Muscle layer of duodenum (tissue), 2 donors: ENCODE measurements at regions not wholly inside any gene's neighbourhood (a gene's known extent, or its start where the extent isn't known, plus 50 kb on each side); places are given as distances from the start of the nearest gene placed in this dataset.
"Not testable (repeated sequence)": the region's sequence is repeated elsewhere in the genome, so short reads cannot be mapped to it uniquely, and the experiment has no call there.

ENCODE experiments used
- H3K27ac ChIP-seq: one replicate; pipeline ENCODE4 v1.7.0; 2013; ENCODE audit warnings: mild to moderate bottlenecking, low read length
- H3K27me3 ChIP-seq: one replicate; pipeline ENCODE4 v1.7.0; 2013; ENCODE audit warnings: low read depth, mild to moderate bottlenecking, control low read depth, low read length
- H3K36me3 ChIP-seq, 2 donors: one replicate each; pipeline ENCODE4 v1.7.0; 2013; ENCODE audit warnings: low read length in 2 of 2, control low read depth in 1 of 2, mild to moderate bottlenecking in 1 of 2; ENCODE audit not compliant: insufficient read depth in 2 of 2, control insufficient read depth in 1 of 2
- H3K4me1 ChIP-seq, 2 donors: one replicate each; pipeline ENCODE4 v1.7.0; 2013; ENCODE audit warnings: low read length in 2 of 2, mild to moderate bottlenecking in 2 of 2, control low read depth in 1 of 2, moderate library complexity in 1 of 2; ENCODE audit not compliant: insufficient read depth in 2 of 2, control insufficient read depth in 1 of 2
- H3K4me3 ChIP-seq, 2 donors: one replicate each; pipeline ENCODE4 v1.7.0; 2013; ENCODE audit warnings: low read length in 2 of 2, low read depth in 1 of 2, mild to moderate bottlenecking in 1 of 2
- H3K9me3 ChIP-seq, 2 donors: one replicate each; pipeline ENCODE4 v1.7.0; 2013; ENCODE audit warnings: low read length in 2 of 2, control low read depth in 1 of 2, mild to moderate bottlenecking in 1 of 2; ENCODE audit not compliant: control insufficient read depth in 1 of 2
- donor health status: healthy.

- H3K4me1 ChIP-seq = no peaks in the 10 kb centered on the region
- H3K27ac ChIP-seq = no peak overlapping the region
- no peaks in the 10 kb centered on the region for H3K27me3 ChIP-seq
- H3K9me3 ChIP-seq = peaks cover 3 to 15% of the 10 kb centered on the region in 2 donors
- no peak overlapping the region for H3K4me3 ChIP-seq
- H3K36me3 ChIP-seq = no peaks in the 10 kb centered on the region
These were observed 332.7 kb downstream of the PRDM9 start for GRCh38 chr5:23840083-23840482.

- Histone ChIP-seq H3K9me3 (no peaks in the 10 kb centered on the region), H3K4me1 (no peaks in the 10 kb centered on the region), H3K36me3 (no peaks in the 10 kb centered on the region), H3K4me3 (no peak overlapping the region), H3K27ac (no peak overlapping the region), H3K27me3 (no peaks in the 10 kb centered on the region)
These were observed 357.4 kb downstream of the PRDM9 start for GRCh38 chr5:23864786-23865185.

DNA sequence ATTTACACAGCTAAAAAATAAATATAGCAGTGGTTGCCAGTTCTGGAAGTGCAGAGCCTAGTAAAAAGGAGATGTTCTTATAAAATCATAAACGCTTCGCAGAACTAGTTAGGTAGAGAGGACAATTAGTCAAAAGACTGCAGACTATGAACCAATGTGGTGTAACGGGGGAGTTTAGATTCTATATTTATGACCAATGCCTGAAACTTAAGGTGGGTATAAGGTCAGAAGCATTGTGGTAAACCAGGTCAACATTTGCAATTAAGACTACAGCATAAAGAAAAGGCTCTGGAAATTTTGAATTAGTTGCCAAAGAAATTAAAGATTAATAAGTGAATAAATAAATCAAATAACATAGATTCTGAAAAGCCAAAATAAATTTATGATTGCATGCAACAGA is 370.4 kb downstream of the PRDM9 start:
- Histone ChIP-seq H3K27ac (no peak overlapping the region), H3K4me3 (no peak overlapping the region), H3K27me3 (no peaks in the 10 kb centered on the region), H3K4me1 (no peaks in the 10 kb centered on the region), H3K9me3 (no peaks in the 10 kb centered on the region), H3K36me3 (no peaks in the 10 kb centered on the region)

DNA sequence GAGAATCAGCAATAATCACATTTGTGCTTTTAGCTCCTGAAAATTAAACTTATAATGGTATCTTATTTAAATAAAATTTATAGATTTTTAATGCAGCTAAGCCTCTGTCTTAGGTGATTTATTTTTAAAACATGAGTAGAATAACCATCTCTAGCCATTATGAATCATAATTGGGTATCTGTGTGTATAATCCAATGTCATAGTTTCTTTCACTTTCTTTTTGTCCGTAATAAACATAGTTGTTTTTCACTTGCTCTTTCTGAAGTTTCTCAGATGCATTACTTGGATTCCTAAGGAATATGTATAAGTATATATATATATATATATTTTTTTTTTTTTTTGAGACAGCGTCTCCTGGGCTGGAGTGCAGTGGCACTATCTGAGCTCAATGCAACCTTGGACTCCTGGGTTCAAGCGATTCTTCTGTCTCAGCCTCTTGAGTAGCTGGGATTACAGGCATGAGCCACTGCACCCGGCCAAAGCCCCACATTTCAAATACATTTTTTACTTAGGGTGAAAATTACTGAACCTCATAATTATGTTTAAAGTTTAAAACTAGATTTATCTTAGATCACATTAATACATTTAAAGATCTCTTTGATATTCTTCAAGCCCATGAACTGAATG is 377.1 kb downstream of the PRDM9 start:
- Histone ChIP-seq H3K4me3 (no peak overlapping the region), H3K27me3 (no peaks in the 10 kb centered on the region), H3K36me3 (no peaks in the 10 kb centered on the region), H3K4me1 (no peaks in the 10 kb centered on the region), H3K27ac (no peak overlapping the region), H3K9me3 (no peaks in the 10 kb centered on the region)

DNA sequence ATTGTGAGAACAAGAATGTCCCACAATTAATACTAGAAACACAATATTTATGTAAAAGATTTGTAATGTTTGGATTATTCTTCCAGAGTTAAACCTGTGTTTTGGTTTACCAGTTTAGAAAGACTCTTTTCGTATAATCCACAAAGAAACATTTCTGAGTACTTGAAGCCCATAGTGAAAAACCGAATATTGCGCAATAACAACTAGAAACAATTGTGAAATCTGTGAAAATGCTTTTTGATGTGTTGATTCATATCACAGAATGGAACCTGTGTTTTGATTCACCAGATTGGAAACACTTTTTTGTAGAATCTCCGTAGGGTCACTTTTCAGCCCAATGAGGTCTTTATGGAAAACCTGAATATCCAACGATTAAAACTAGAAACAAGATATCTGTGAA is 386.2 kb downstream of the PRDM9 start:
- Histone ChIP-seq H3K27ac (no peak overlapping the region), H3K36me3 (no peaks in the 10 kb centered on the region), H3K9me3 (no peaks in the 10 kb centered on the region), H3K27me3 (no peaks in the 10 kb centered on the region), H3K4me1 (no peaks in the 10 kb centered on the region), H3K4me3 (no peak overlapping the region)

DNA sequence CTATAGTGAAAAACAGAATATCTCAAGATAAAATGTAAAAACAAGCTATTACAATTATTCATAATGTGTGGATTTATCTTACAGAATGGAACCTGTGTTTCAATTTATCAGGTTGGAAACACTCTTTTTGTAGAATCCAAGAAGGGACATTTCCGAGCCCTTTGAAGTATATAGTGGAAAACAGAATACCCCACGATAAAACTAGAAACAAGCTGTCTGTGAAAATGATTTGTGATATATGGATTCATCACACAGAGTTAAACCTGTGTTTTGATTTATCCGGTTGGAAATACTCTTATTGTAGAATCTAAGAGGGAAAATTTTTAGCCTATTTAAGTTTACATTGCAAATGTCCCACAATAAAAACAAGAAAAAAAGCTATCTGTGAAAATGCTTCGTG is 388.2 kb downstream of the PRDM9 start:
- H3K9me3 ChIP-seq = no peaks in the 10 kb centered on the region
- no peak overlapping the region for H3K27ac ChIP-seq
- H3K36me3 ChIP-seq = no peaks in the 10 kb centered on the region
- H3K27me3 ChIP-seq = no peaks in the 10 kb centered on the region
- H3K4me1 ChIP-seq = no peaks in the 10 kb centered on the region
- no peak overlapping the region for H3K4me3 ChIP-seq

GRCh38 chr5:23930985-23931384 is 423.6 kb downstream of the PRDM9 start:
- Histone ChIP-seq H3K4me1 (no peaks in the 10 kb centered on the region), H3K4me3 (no peak overlapping the region), H3K36me3 (no peaks in the 10 kb centered on the region), H3K27ac (no peak overlapping the region), H3K27me3 (no peaks in the 10 kb centered on the region), H3K9me3 (no peaks in the 10 kb centered on the region)

DNA sequence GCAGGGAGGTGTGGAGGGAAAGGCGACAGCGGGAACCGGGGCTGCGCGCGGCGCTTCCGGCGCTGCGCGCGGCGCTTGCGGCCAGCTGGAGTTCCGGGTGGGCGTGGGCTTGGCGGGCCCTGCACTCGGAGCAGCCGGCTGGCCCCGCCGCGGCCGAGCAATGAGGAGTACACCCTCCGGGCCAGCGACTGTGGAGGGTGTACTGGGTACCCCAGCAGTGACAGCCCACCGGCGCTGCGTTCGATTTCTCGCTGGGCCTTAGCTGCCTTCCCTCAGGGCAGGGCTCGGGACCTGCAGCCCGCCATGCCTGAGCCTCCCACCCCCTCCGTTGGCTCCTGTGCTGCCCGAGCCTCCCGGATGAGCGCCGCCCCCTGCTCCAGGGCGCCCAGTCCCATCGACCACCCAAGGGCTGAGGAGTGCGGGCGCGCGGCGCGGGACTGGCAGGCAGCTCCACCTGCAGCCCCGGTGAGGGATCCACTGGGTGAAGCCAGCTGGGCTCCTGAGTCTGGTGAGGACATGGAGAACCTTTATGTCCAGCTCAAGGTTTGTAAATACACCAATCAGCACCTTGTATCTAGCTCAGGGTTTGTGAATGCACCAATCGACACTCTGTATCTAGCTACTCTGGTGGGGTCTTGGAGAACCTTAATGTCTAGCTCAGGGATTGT is 444.0 kb downstream of the PRDM9 start:
- not testable (repeated sequence) for H3K36me3 ChIP-seq, H3K27me3 ChIP-seq, H3K9me3 ChIP-seq, H3K4me1 ChIP-seq, H3K27ac ChIP-seq
- peak overlapping the region in 1 of 2 donors; percentile 48 for H3K4me3 ChIP-seq

GRCh38 chr5:23963449-23963848 is 456.0 kb downstream of the PRDM9 start:
- Histone ChIP-seq H3K27ac (no peak overlapping the region), H3K9me3 (no peaks in the 10 kb centered on the region), H3K27me3 (no peaks in the 10 kb centered on the region), H3K4me3 (no peak overlapping the region), H3K4me1 (no peaks in the 10 kb centered on the region), H3K36me3 (no peaks in the 10 kb centered on the region)

- no peaks in the 10 kb centered on the region for H3K36me3 ChIP-seq
- no peaks in the 10 kb centered on the region for H3K27me3 ChIP-seq
- no peaks in the 10 kb centered on the region for H3K4me1 ChIP-seq
- no peak overlapping the region for H3K27ac ChIP-seq
- peaks cover 9 to 14% of the 10 kb centered on the region in 2 donors for H3K9me3 ChIP-seq
- peak overlapping the region in 1 of 2 donors; percentile 15 for H3K4me3 ChIP-seq
These were observed 470.0 kb downstream of the PRDM9 start for GRCh38 chr5:23977365-23977764.

DNA sequence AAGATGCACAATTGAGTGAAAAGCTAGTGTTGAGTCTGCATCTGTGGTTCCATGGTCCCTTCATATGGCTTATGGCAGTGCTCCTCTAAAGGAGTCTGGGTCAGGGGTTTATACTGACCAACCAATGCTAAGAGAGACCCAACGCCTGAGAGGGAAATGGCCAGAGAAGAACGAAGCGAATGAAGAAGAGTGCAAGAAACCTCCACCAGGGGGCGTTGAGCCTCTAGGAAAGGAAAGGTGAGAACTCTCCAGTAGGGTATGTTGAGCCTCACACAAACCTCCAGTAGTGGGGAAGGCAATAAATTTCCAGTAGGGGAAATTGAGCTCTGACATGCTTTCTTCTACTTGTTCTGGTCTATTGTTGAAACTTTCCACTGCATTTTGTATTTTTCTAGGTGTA is 470.6 kb downstream of the PRDM9 start:
- peak overlapping the region in 1 of 2 donors; percentile 15 for H3K4me3 ChIP-seq

DNA sequence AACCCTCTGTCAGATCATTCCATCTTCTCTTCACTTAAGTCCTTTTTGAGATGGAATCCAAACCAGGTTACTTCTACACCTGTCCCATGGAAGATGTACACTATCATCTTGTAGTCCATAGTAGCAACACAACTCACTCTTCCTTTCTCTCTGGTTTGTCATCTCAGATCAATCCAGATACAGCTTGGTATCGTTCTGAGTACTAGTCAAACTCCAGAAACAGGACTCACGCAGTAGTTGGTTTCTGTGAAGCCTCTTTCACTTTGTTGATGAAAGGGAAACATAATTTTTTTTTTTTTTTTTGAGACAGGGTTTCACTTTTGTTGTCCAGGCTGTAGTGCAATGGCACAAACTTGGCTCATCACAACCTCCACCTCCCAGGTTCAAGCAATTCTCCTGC is 484.0 kb downstream of the PRDM9 start:
- Histone ChIP-seq H3K4me3 (no peak overlapping the region), H3K36me3 (no peaks in the 10 kb centered on the region), H3K4me1 (no peaks in the 10 kb centered on the region), H3K27me3 (no peaks in the 10 kb centered on the region), H3K27ac (no peak overlapping the region), H3K9me3 (no peaks in the 10 kb centered on the region)

More for the DNA sequence above, 470.6 kb downstream of the PRDM9 start:
- H3K27me3 ChIP-seq = no peaks in the 10 kb centered on the region
- H3K36me3 ChIP-seq = no peaks in the 10 kb centered on the region
- no peaks in the 10 kb centered on the region for H3K4me1 ChIP-seq
- H3K27ac ChIP-seq = no peak overlapping the region
- H3K9me3 ChIP-seq = peaks cover 9 to 14% of the 10 kb centered on the region in 2 donors
